OCI-LY7 (cell line): ENCODE measurements at regions not wholly inside any gene's neighbourhood (a gene's known extent, or its start where the extent isn't known, plus 50 kb on each side); places are given as distances from the start of the nearest gene placed in this dataset.
A peak's percentile ranks its signal among the peaks of the same experiment; 100 is the strongest.

Experiments
- BruUV-seq: library from RNA; stranded (reverse); fragments of 400-500 nt; replicated peaks from 2 replicates; lab custom pipeline; 2021; lab: Mats Ljungman, UMichigan
- CTCF ChIA-PET: fragments of 300-600 bp; sonication (Branson Sonifier 250); formaldehyde crosslinking; loops from one replicate; lab custom pipeline; 2022; ENCODE audit warnings: antibody characterized with exemption; ENCODE audit not compliant: unreplicated experiment; lab: Charles Lee
- POLR2A ChIA-PET: fragments of 300-600 bp; sonication (Branson Sonifier 250); formaldehyde crosslinking; loops from one replicate; lab custom pipeline; 2022; ENCODE audit warnings: antibody characterized with exemption; lab: Charles Lee
- DNase-seq: peaks from one replicate; pipeline ENCODE4 v3.0.0-alpha.2; 2015; ENCODE audit warnings: low spot score
- H2AFZ ChIP-seq: fragments of 200-600 bp; sonication (generic), shearing (Covaris generic); 2 replicates; pipeline ENCODE4 v1.6.1; 2014; ENCODE audit warnings: mild to moderate bottlenecking, antibody characterized with exemption, low read length, moderate library complexity
- H3K27ac ChIP-seq: fragments of 200-600 bp; sonication (generic); 2 replicates; pipeline ENCODE4 v1.5.1; 2014; ENCODE audit warnings: mixed run types, low read depth, mild to moderate bottlenecking, moderate library complexity, low read length, inconsistent platforms; ENCODE audit not compliant: poor library complexity, severe bottlenecking
- H3K36me3 ChIP-seq: fragments of 200-600 bp; sonication (generic); 2 replicates; pipeline ENCODE4 v1.6.1; 2014; ENCODE audit warnings: mild to moderate bottlenecking, antibody characterized with exemption, low read length, moderate library complexity, mixed read lengths; ENCODE audit not compliant: insufficient read depth
- H3K4me1 ChIP-seq: fragments of 200-600 bp; sonication (generic); 2 replicates; pipeline ENCODE4 v1.5.1; 2014; ENCODE audit warnings: mild to moderate bottlenecking, low read length; ENCODE audit not compliant: insufficient read depth, poor library complexity, severe bottlenecking
- H3K4me2 ChIP-seq: fragments of 200-600 bp; sonication (generic); 2 replicates; pipeline ENCODE4 v1.6.1; 2014; ENCODE audit warnings: mild to moderate bottlenecking, low read length
- H3K4me3 ChIP-seq: fragments of 200-600 bp; sonication (generic); 2 replicates; pipeline ENCODE4 v1.5.1; 2014; ENCODE audit warnings: mild to moderate bottlenecking, low read depth, low read length; ENCODE audit not compliant: poor library complexity, severe bottlenecking
- H3K79me2 ChIP-seq: fragments of 200-600 bp; sonication (generic); 2 replicates; pipeline ENCODE4 v1.6.1; 2016; ENCODE audit warnings: low read depth, mild to moderate bottlenecking, low read length, moderate library complexity, mixed read lengths; ENCODE audit not compliant: insufficient read depth
- H3K9me2 ChIP-seq: fragments of 200-600 bp; sonication (generic); 2 replicates; pipeline ENCODE4 v1.6.1; 2016; ENCODE audit warnings: mild to moderate bottlenecking, low read length, mixed read lengths; ENCODE audit not compliant: insufficient read depth
- H3K9me3 ChIP-seq: fragments of 200-600 bp; sonication (generic); 2 replicates; pipeline ENCODE4 v1.6.1; 2014; ENCODE audit warnings: mild to moderate bottlenecking, mixed run types, low read length, mixed read lengths
- H4K20me1 ChIP-seq: fragments of 200-600 bp; sonication (generic); 2 replicates; pipeline ENCODE4 v1.6.1; 2014; ENCODE audit warnings: mild to moderate bottlenecking, antibody characterized with exemption, low read length, moderate library complexity, mixed read lengths; ENCODE audit not compliant: insufficient read depth
- EZH2phosphoT487 ChIP-seq: fragments of 200-600 bp; sonication (generic); IDR thresholded peaks from 2 replicates; pipeline ENCODE4 v1.6.1; 2018; ENCODE audit warnings: low read depth, borderline replicate concordance, mild to moderate bottlenecking, mixed run types, antibody characterized with exemption, low read length, moderate library complexity, mixed read lengths
- intact Hi-C: fragments of 100-400 bp; cut with micrococcal nuclease; formaldehyde crosslinking; loops from one replicate; pipeline ENCODE4 v1.10.0; 2022; ENCODE audit not compliant: unreplicated experiment
- TF ChIP-seq, protein P1 (sequence below): fragments of 200-600 bp; sonication (generic); conservative IDR thresholded peaks from 2 replicates; pipeline ENCODE4 v1.5.1; 2014; ENCODE audit warnings: mild to moderate bottlenecking, antibody characterized with exemption, low read length, moderate library complexity, mixed read lengths

GRCh38 chr1:229033480-229033879 lies 237.4 kb upstream of the RAB4A start:
- intact Hi-C loops: no loop called here
- Histone ChIP-seq H3K4me2 (no peak overlapping the region), H2AFZ (no peak overlapping the region), H3K4me1 (peaks cover 45% of the 10 kb centered on the region), H3K9me2 (no peaks in the 10 kb centered on the region), H3K27ac (no peak overlapping the region), H3K79me2 (no peaks in the 10 kb centered on the region), H3K4me3 (no peak overlapping the region), H4K20me1 (no peaks in the 10 kb centered on the region), H3K9me3 (no peaks in the 10 kb centered on the region), H3K36me3 (no peaks in the 10 kb centered on the region)
- ChIA-PET CTCF (no interaction called here), POLR2A (interaction anchor here (0.6 kb wide), 1 partner anchor 122 kb away, joined by 3 read pairs; no protein-coding TSS in a partner anchor)
- no TSS peak for BruUV-seq
- DNase-seq: no peak
- TF ChIP-seq EZH2phosphoT487: no peak
- TF ChIP-seq, protein P1, sequence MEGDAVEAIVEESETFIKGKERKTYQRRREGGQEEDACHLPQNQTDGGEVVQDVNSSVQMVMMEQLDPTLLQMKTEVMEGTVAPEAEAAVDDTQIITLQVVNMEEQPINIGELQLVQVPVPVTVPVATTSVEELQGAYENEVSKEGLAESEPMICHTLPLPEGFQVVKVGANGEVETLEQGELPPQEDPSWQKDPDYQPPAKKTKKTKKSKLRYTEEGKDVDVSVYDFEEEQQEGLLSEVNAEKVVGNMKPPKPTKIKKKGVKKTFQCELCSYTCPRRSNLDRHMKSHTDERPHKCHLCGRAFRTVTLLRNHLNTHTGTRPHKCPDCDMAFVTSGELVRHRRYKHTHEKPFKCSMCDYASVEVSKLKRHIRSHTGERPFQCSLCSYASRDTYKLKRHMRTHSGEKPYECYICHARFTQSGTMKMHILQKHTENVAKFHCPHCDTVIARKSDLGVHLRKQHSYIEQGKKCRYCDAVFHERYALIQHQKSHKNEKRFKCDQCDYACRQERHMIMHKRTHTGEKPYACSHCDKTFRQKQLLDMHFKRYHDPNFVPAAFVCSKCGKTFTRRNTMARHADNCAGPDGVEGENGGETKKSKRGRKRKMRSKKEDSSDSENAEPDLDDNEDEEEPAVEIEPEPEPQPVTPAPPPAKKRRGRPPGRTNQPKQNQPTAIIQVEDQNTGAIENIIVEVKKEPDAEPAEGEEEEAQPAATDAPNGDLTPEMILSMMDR: no peak

DNA sequence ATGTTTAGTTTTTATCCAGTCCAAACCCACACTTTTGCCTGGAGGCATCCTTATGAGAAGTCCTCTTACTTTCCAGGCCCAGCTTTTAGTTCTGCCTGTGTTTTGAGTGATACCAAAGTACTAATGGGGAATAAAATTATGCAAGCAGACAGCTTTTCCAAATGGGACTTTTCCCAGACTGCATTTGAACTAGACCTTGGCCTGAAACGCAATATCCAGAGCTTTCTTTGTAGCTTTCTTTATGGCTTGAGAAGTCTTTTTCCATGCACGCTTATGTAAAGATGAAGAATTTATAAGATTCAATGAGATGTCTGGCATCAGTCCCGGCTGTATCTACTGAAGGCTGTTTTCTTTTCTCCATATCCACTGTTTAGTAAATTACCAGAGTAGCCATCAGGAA lies 236.6 kb upstream of the RAB4A start:
- Histone ChIP-seq H4K20me1 (no peaks in the 10 kb centered on the region), H3K4me1 (peaks cover 45% of the 10 kb centered on the region), H3K27ac (no peak overlapping the region), H3K9me3 (no peaks in the 10 kb centered on the region), H3K4me2 (peak overlapping the region; percentile 72; the same call in 1 of the 2 replicates), H2AFZ (no peak overlapping the region), H3K4me3 (no peak overlapping the region), H3K9me2 (no peaks in the 10 kb centered on the region), H3K79me2 (no peaks in the 10 kb centered on the region), H3K36me3 (no peaks in the 10 kb centered on the region)
- CTCF ChIA-PET: no interaction called here
- POLR2A ChIA-PET: interaction anchor here (1.1 kb wide), 1 partner anchor 10 kb away, joined by 3 read pairs; no protein-coding TSS in a partner anchor
- BruUV-seq: no TSS peak
- intact Hi-C loops: no loop called here
- DNase-seq: no peak
- TF ChIP-seq, protein P1: no peak
- no peak for TF ChIP-seq EZH2phosphoT487

- no peaks in the 10 kb centered on the region for H3K79me2 ChIP-seq
- CTCF ChIA-PET: interaction anchor here (0.8 to 1.6 kb wide), 2 partner anchors 9 to 24 kb away, joined by 3 to 8 read pairs; no protein-coding TSS in a partner anchor
- peak; percentile 80 for DNase-seq
- H4K20me1 ChIP-seq: no peaks in the 10 kb centered on the region
- H3K4me2 ChIP-seq: peak overlapping the region; percentile 72
- no peaks in the 10 kb centered on the region for H3K36me3 ChIP-seq
- H3K4me3 ChIP-seq: peak overlapping the region; percentile 45
- H3K9me2 ChIP-seq: no peaks in the 10 kb centered on the region
- H3K27ac ChIP-seq: peak overlapping the region; percentile 79
- no peak for TF ChIP-seq EZH2phosphoT487
- TF ChIP-seq, protein P1: no peak
- H2AFZ ChIP-seq: peak overlapping the region; percentile 23; the same call in 1 of the 2 replicates
- no peaks in the 10 kb centered on the region for H3K9me3 ChIP-seq
- POLR2A ChIA-PET: interaction anchor here (0.5 to 1.4 kb wide), 9 partner anchors 7 to 1831 kb away, joined by 3 to 5 read pairs (median 3); no protein-coding TSS in a partner anchor
- H3K4me1 ChIP-seq: peaks cover 52% of the 10 kb centered on the region
- BruUV-seq: no TSS peak
- intact Hi-C loops: no loop called here
Observed at GRCh38 chr1:229035054-229035747, 235.7 kb upstream of the RAB4A start.
